Memory B cell (primary cell): ENCODE measurements at regions not wholly inside any gene's neighbourhood (a gene's known extent, or its start where the extent isn't known, plus 50 kb on each side); places are given as distances from the start of the nearest gene placed in this dataset.

Source experiments
- ATAC-seq: fragments of 150-1000 bp; cut with Tn5 transposase; 2 replicates; pipeline ENCODE4 v1.10.0; 2021; ENCODE audit warnings: low read depth, mild to moderate bottlenecking, moderate library complexity
- DNase-seq, 2 donors: peaks; one replicate each; pipeline ENCODE4 v3.0.0; 2022; ENCODE audit warnings: low spot score in 2 of 2
- H3K27ac Mint-ChIP-seq: one replicate; pipeline ENCODE4 v1.8.0; 2022; ENCODE audit warnings: mild to moderate bottlenecking, moderate library complexity, mixed read lengths
- H3K27me3 Mint-ChIP-seq: one replicate; pipeline ENCODE4 v1.8.0; 2022; ENCODE audit warnings: mixed read lengths
- H3K36me3 Mint-ChIP-seq: one replicate; pipeline ENCODE4 v1.8.0; 2022; ENCODE audit warnings: mild to moderate bottlenecking, mixed read lengths
- H3K4me1 Mint-ChIP-seq: one replicate; pipeline ENCODE4 v1.8.0; 2022; ENCODE audit warnings: mixed read lengths
- H3K4me3 Mint-ChIP-seq: one replicate; pipeline ENCODE4 v1.8.0; 2022; ENCODE audit warnings: mild to moderate bottlenecking, moderate library complexity, mixed read lengths
- H3K9me3 Mint-ChIP-seq: one replicate; pipeline ENCODE4 v1.8.0; 2022; ENCODE audit warnings: mixed read lengths

GRCh38 chr3:18033581-18034108 lies 291.2 kb upstream of the TBC1D5 start:
- H3K36me3 Mint-ChIP-seq, result no peaks in the 10 kb centered on the region
- no peaks in the 10 kb centered on the region for H3K4me1 Mint-ChIP-seq
- no peak overlapping the region for H3K4me3 Mint-ChIP-seq
- no peaks in the 10 kb centered on the region for H3K9me3 Mint-ChIP-seq
- DNase-seq (no peak), ATAC-seq (no peak)
- H3K27ac Mint-ChIP-seq, result no peak overlapping the region
- H3K27me3 Mint-ChIP-seq, result peaks cover 3% of the 10 kb centered on the region

GRCh38 chr3:18030371-18030870 lies 288.0 kb upstream of the TBC1D5 start:
- Mint-ChIP-seq H3K27ac (no peak overlapping the region), H3K27me3 (peaks cover 9% of the 10 kb centered on the region), H3K9me3 (no peaks in the 10 kb centered on the region), H3K36me3 (no peaks in the 10 kb centered on the region), H3K4me3 (no peak overlapping the region), H3K4me1 (no peaks in the 10 kb centered on the region)
- no peak for ATAC-seq
- DNase-seq, result no peak

DNA sequence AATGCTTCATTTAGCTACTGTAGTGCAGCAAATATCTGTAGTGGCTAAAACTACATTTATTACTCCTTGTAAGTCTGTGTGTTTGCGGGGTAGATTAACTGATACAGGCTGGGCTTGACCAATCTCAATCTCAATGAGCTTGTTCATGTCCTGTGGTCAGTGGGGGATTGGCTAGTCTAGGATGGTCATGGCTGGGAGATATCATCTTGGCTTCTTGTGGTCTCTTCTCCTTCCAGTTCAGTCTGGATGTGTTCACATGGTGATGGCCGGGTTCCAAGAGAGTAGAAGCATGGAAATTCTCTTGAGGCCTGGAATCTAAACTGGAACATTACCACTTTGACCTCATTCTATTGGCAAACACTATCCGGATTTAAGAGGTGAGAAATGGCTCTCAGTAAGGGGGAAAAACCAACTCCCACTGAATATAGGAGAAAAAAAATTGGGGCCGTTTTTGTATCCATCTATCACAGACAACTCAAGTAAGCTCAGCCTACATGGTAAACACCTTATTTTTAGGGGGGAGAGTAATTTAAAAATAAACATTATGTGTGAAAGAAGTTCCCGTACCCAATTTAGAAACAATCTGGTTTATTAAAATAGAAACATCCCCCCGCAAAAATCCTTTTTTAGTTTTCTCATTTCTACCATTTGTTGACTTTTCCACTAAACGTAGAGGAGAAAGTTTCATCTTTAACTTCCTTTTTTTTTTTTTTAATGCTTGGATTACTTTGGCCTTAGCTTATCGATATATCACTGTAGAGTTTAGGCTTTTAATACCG lies 284.9 kb upstream of the TBC1D5 start:
- DNase-seq, result no peak
- no peaks in the 10 kb centered on the region for H3K4me1 Mint-ChIP-seq
- H3K36me3 Mint-ChIP-seq, result no peaks in the 10 kb centered on the region
- no peak for ATAC-seq
- H3K4me3 Mint-ChIP-seq, result no peak overlapping the region
- peaks cover 15% of the 10 kb centered on the region for H3K27me3 Mint-ChIP-seq
- H3K9me3 Mint-ChIP-seq, result no peaks in the 10 kb centered on the region
- H3K27ac Mint-ChIP-seq, result no peak overlapping the region

GRCh38 chr3:18024715-18025114 lies 282.3 kb upstream of the TBC1D5 start:
- ATAC-seq (no peak), DNase-seq (no peak)
- no peaks in the 10 kb centered on the region for H3K9me3 Mint-ChIP-seq
- H3K4me1 Mint-ChIP-seq, result no peaks in the 10 kb centered on the region
- H3K4me3 Mint-ChIP-seq, result no peak overlapping the region
- H3K27ac Mint-ChIP-seq, result no peak overlapping the region
- H3K27me3 Mint-ChIP-seq, result peaks cover 15% of the 10 kb centered on the region
- no peaks in the 10 kb centered on the region for H3K36me3 Mint-ChIP-seq

- DNase-seq, result no peak
- Mint-ChIP-seq H3K4me1 (no peaks in the 10 kb centered on the region), H3K4me3 (no peak overlapping the region), H3K27me3 (peaks cover 13% of the 10 kb centered on the region), H3K36me3 (no peaks in the 10 kb centered on the region), H3K27ac (no peak overlapping the region), H3K9me3 (no peaks in the 10 kb centered on the region)
- ATAC-seq, result no peak
Observed at GRCh38 chr3:18019161-18019495, 276.7 kb upstream of the TBC1D5 start.

DNA sequence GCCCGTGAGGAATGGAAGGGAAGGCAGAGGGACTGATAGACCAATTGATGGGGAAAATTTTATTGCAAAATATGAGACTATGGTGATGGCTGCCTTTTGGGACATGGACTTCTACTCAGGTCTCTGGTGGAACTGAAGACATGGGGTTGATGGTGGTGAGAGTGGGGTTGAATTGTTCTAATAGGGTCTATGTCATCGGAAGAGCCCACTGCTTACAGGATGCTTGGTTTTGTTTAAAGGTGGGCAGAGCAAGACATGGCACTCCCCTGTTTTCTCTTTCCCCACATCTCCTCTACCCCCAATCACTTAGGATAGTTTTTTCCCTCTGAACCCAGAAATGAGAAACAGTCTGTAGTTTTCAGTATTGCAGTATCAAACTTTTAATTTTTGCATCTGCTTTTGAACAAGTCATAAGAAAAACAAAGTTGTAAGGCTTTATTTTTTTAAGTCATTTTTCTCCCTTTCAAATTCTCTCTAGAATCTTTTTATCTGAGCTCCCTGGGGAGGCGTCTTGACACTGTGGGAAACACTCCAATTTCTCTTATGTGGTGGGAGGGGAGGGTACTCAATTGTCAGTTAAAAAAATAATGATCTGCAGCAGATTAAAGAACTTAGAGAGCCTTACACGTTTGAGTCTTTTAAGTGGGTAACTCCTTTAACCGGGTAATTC lies 276.2 kb upstream of the TBC1D5 start:
- DNase-seq, result no peak
- H3K36me3 Mint-ChIP-seq, result no peaks in the 10 kb centered on the region
- no peaks in the 10 kb centered on the region for H3K4me1 Mint-ChIP-seq
- no peaks in the 10 kb centered on the region for H3K9me3 Mint-ChIP-seq
- ATAC-seq, result no peak
- H3K27me3 Mint-ChIP-seq, result peaks cover 10% of the 10 kb centered on the region
- no peak overlapping the region for H3K27ac Mint-ChIP-seq
- H3K4me3 Mint-ChIP-seq, result no peak overlapping the region

- H3K4me3 Mint-ChIP-seq, result no peak overlapping the region
- no peak for ATAC-seq
Observed at GRCh38 chr3:18016366-18016765, 273.9 kb upstream of the TBC1D5 start.

DNA sequence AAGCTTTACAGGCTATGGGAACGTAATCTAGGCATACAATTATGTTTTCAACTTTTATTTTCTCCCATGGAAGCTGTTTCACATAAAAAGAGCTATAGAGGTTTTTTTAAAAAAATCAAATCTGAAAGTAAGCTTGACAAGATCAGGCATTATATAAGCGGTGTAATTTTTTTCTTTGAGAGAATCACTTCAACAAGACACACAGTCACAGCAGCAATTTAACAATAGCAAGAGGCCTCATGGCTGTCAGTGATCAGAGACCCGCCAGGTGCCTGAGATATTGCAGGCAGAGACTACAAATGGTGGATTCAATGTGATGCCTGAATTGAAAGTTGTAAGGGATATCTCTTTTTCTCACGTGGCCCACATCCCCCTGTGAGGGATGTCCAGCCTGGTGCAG lies 270.5 kb upstream of the TBC1D5 start:
- no peak overlapping the region for H3K27ac Mint-ChIP-seq
- no peak for DNase-seq
- no peak overlapping the region for H3K4me3 Mint-ChIP-seq
- H3K4me1 Mint-ChIP-seq, result no peaks in the 10 kb centered on the region
- H3K36me3 Mint-ChIP-seq, result no peaks in the 10 kb centered on the region
- peaks cover 11% of the 10 kb centered on the region for H3K27me3 Mint-ChIP-seq
- peaks cover 2% of the 10 kb centered on the region for H3K9me3 Mint-ChIP-seq
- ATAC-seq, result no peak

More at GRCh38 chr3:18016366-18016765, 273.9 kb upstream of the TBC1D5 start:
- Mint-ChIP-seq H3K27ac (no peak overlapping the region), H3K4me1 (no peaks in the 10 kb centered on the region), H3K9me3 (peaks cover 2% of the 10 kb centered on the region), H3K36me3 (no peaks in the 10 kb centered on the region), H3K27me3 (peaks cover 12% of the 10 kb centered on the region)
- DNase-seq, result no peak

GRCh38 chr3:18012436-18012835 lies 270.0 kb upstream of the TBC1D5 start:
- no peak overlapping the region for H3K4me3 Mint-ChIP-seq
- H3K27me3 Mint-ChIP-seq, result peaks cover 10% of the 10 kb centered on the region
- H3K9me3 Mint-ChIP-seq, result peaks cover 2% of the 10 kb centered on the region
- no peaks in the 10 kb centered on the region for H3K4me1 Mint-ChIP-seq
- no peak for ATAC-seq
- H3K36me3 Mint-ChIP-seq, result no peaks in the 10 kb centered on the region
- no peak for DNase-seq
- no peak overlapping the region for H3K27ac Mint-ChIP-seq

GRCh38 chr3:18011387-18011786 lies 269.0 kb upstream of the TBC1D5 start:
- ATAC-seq, result no peak
- no peak overlapping the region for H3K4me3 Mint-ChIP-seq
- no peak for DNase-seq
- peaks cover 9% of the 10 kb centered on the region for H3K27me3 Mint-ChIP-seq
- H3K36me3 Mint-ChIP-seq, result no peaks in the 10 kb centered on the region
- no peaks in the 10 kb centered on the region for H3K4me1 Mint-ChIP-seq
- peaks cover 2% of the 10 kb centered on the region for H3K9me3 Mint-ChIP-seq
- no peak overlapping the region for H3K27ac Mint-ChIP-seq

- Mint-ChIP-seq H3K4me1 (no peaks in the 10 kb centered on the region), H3K27me3 (peaks cover 12% of the 10 kb centered on the region), H3K27ac (no peak overlapping the region), H3K36me3 (no peaks in the 10 kb centered on the region), H3K9me3 (peaks cover 2% of the 10 kb centered on the region), H3K4me3 (no peak overlapping the region)
- ATAC-seq (no peak), DNase-seq (no peak)
Observed at GRCh38 chr3:18010001-18010400, 267.6 kb upstream of the TBC1D5 start.

DNA sequence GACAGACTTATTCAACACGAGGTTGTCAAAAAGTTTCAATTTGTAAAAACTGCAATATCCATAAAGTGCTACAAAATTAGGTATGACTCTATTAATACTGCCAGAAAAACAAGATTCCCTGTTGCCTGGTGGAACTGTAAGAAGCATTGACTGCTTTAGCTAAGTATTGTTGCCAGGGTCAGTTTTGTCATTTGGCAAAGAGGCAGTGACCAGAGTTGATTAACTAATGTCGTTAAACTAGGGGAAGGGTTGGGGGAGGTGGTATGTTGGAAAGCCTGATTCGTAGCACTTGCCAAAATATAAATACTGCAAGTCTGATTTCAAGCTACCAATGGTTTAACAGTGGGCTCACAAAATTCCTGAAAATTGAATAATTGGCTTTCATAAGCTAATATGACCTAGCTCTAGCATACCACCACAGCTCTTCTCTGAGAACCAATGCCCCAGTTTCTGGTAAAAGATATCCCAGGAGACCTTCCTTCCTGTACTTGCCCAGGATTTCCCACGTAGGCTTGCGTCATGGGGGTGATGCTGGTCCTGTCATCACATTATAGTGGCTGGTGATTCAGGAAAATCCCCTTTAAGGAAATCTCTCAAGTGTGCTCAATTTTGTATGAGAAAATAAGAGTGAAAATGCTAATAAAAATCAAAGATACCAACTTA lies 266.4 kb upstream of the TBC1D5 start:
- Mint-ChIP-seq H3K27me3 (peaks cover 15% of the 10 kb centered on the region), H3K4me1 (no peaks in the 10 kb centered on the region), H3K9me3 (peaks cover 3% of the 10 kb centered on the region), H3K36me3 (peaks cover 2% of the 10 kb centered on the region), H3K27ac (no peak overlapping the region), H3K4me3 (no peak overlapping the region)
- DNase-seq (no peak), ATAC-seq (no peak)

DNA sequence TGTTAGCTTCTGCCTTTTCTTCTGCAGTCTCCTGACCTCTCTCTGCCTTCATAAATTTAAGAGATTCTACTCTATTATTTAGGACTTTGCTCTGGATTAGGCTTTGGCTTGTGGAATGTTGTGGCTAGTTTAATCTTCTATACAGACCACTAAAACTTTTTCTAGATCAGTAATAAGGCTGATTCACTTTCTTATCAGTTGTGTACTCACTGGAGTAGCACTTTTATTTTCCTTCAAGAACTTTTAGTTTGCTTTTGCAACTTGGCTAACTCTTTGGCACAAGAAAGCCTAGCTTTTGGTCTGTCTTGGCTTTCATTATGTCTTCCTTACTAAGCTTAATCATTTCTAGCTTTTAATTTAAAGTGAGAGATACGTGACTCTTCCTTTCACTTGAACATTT lies 265.5 kb upstream of the TBC1D5 start:
- Mint-ChIP-seq H3K36me3 (peaks cover 2% of the 10 kb centered on the region), H3K27me3 (peaks cover 15% of the 10 kb centered on the region), H3K4me1 (no peaks in the 10 kb centered on the region), H3K9me3 (peaks cover 3% of the 10 kb centered on the region), H3K27ac (no peak overlapping the region), H3K4me3 (no peak overlapping the region)
- ATAC-seq (no peak), DNase-seq (no peak)

GRCh38 chr3:17995769-17996168 lies 253.3 kb upstream of the TBC1D5 start:
- no peaks in the 10 kb centered on the region for H3K9me3 Mint-ChIP-seq
- DNase-seq (no peak), ATAC-seq (no peak)
- H3K4me1 Mint-ChIP-seq, result no peaks in the 10 kb centered on the region
- H3K36me3 Mint-ChIP-seq, result no peaks in the 10 kb centered on the region
- no peak overlapping the region for H3K4me3 Mint-ChIP-seq
- no peak overlapping the region for H3K27ac Mint-ChIP-seq
- no peaks in the 10 kb centered on the region for H3K27me3 Mint-ChIP-seq
